Testis (tissue), 2 donors: ENCODE measurements at regions not wholly inside any gene's neighbourhood (a gene's known extent, or its start where the extent isn't known, plus 50 kb on each side); places are given as distances from the start of the nearest gene placed in this dataset.

Experiments used
- DNase-seq: peaks from one replicate; pipeline ENCODE4 v3.0.0-alpha.2; 2019
- H3K27ac ChIP-seq, 2 donors: fragments of 200-600 bp; sonication (generic); one replicate each; pipeline ENCODE4 v1.5.1; 2019
- H3K27me3 ChIP-seq: fragments of 200-600 bp; sonication (generic); one replicate; pipeline ENCODE4 v1.5.1; 2019
- H3K36me3 ChIP-seq: fragments of 200-600 bp; sonication (generic); one replicate; pipeline ENCODE4 v1.5.1; 2017; ENCODE audit warnings: low read depth; ENCODE audit errors: missing control alignments
- H3K4me1 ChIP-seq: fragments of 200-600 bp; sonication (generic); one replicate; pipeline ENCODE4 v1.5.1; 2019
- H3K4me3 ChIP-seq, 2 donors: fragments of 200-600 bp; sonication (generic); one replicate each; pipeline ENCODE4 v1.5.1; 2017 to 2019
- H3K9me3 ChIP-seq: fragments of 200-600 bp; sonication (generic); one replicate; pipeline ENCODE4 v1.5.1; 2017
- POLR2A ChIP-seq: fragments of 450-650 bp; IDR thresholded peaks from one replicate; pipeline ENCODE4 v1.6.1; 2017; ENCODE audit warnings: antibody characterized with exemption, mild to moderate bottlenecking, moderate library complexity
- WGBS, 2 donors: methylation state at CpG; one replicate each; pipeline ENCODE4 v1.1.5; 2018; 5-methylcytosine and 5-hydroxymethylcytosine counted together
- intact Hi-C: fragments of 100-400 bp; cut with DNase I; formaldehyde crosslinking; loops from one replicate; pipeline ENCODE4 v1.15.1; 2023; ENCODE audit warnings: low total_unique reads
- TF ChIP-seq, protein P1 (sequence below), 3 experiments: fragments of 450-650 bp in 2 of 3; fragments of 200-600 bp in 1 of 3; sonication (generic) in 1 of 3; IDR thresholded peaks; one replicate each; pipeline ENCODE4 v1.5.1; 2016 to 2019; ENCODE audit warnings: antibody characterized with exemption in 3 of 3, mild to moderate bottlenecking in 2 of 3, moderate library complexity in 1 of 3

DNA sequence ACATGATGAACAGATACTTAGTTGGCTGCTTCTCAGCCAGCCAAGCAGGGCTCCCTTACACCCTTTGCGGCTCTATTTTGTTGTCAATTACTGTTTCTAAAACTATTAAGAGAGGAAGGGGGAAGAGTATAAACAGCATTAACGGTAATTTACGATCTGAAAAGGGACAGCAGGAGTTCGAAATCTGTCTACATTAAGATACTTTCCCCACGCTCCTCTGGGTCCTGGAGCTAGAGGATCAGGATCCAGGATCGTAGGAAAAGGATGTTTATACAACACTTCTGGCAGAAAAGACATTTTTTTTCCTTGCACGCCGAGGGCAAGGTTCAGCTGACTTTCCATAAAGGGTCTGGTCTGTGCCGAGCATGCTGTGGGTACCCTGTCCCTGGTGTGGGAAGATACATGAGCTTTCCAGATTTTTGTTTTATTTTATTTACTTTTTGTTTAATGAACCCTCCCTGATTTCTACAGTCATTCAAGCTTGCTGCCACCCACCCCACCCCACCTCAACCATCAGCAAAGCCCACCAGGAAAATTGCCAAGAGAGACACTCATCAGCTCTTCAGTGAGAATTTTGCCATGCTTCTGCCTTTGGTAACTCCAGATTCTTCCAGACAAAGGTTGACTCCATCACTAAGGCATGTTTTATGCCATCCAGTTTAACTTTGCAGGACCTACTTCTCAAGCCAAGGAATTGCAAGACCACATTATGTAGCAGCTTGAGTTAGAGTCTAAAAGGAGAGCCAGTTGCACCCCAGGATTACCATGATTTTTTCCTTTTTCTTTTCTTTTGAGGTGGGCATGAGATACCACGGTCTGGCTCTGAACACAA, 188.1 kb downstream of the QDPR start:
- Histone ChIP-seq H3K9me3 (no peaks in the 10 kb centered on the region), H3K36me3 (no peaks in the 10 kb centered on the region), H3K4me3 (peak overlapping the region in 1 of 2 donors; percentile 18), H3K27ac (peak overlapping the region in 1 of 2 donors; percentile 12), H3K27me3 (no peaks in the 10 kb centered on the region), H3K4me1 (peaks cover 8% of the 10 kb centered on the region)
- intact Hi-C loops: no loop called here
- TF ChIP-seq, protein P1, sequence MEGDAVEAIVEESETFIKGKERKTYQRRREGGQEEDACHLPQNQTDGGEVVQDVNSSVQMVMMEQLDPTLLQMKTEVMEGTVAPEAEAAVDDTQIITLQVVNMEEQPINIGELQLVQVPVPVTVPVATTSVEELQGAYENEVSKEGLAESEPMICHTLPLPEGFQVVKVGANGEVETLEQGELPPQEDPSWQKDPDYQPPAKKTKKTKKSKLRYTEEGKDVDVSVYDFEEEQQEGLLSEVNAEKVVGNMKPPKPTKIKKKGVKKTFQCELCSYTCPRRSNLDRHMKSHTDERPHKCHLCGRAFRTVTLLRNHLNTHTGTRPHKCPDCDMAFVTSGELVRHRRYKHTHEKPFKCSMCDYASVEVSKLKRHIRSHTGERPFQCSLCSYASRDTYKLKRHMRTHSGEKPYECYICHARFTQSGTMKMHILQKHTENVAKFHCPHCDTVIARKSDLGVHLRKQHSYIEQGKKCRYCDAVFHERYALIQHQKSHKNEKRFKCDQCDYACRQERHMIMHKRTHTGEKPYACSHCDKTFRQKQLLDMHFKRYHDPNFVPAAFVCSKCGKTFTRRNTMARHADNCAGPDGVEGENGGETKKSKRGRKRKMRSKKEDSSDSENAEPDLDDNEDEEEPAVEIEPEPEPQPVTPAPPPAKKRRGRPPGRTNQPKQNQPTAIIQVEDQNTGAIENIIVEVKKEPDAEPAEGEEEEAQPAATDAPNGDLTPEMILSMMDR (IDR thresholded peaks at IDR 0.05): no peak
- TF ChIP-seq POLR2A: no peak
- no peak for DNase-seq
- 20 to 25% methylated on average over 10 of the region's 10 CpGs for WGBS, 2 donors

DNA sequence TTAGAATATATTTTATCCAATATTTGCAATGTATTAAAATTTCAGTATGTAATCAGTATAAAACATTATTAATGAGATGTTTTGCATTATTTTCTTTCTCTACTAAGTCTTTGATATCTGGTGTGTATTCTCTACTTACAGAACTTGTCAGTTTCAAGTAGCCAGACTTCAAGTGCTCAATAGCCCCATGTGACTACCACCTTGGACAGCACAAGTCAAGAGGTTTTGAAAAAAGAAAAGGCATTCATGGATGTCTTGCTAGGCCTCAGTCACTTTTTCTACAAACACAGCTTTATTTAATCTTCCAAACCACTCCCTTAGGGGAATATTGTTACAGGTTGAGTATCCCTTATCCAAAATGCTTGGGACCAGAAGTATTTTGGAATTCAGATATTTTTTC, 189.4 kb downstream of the QDPR start:
- TF ChIP-seq POLR2A: no peak
- TF ChIP-seq, protein P1 (IDR thresholded peaks at IDR 0.05): no peak
- no peak overlapping the region for H3K27ac ChIP-seq
- DNase-seq: no peak
- H3K4me1 ChIP-seq: peaks cover 8% of the 10 kb centered on the region
- H3K36me3 ChIP-seq: no peaks in the 10 kb centered on the region
- no peaks in the 10 kb centered on the region for H3K27me3 ChIP-seq
- intact Hi-C loops: no loop called here
- no peak overlapping the region for H3K4me3 ChIP-seq
- H3K9me3 ChIP-seq: no peaks in the 10 kb centered on the region

DNA sequence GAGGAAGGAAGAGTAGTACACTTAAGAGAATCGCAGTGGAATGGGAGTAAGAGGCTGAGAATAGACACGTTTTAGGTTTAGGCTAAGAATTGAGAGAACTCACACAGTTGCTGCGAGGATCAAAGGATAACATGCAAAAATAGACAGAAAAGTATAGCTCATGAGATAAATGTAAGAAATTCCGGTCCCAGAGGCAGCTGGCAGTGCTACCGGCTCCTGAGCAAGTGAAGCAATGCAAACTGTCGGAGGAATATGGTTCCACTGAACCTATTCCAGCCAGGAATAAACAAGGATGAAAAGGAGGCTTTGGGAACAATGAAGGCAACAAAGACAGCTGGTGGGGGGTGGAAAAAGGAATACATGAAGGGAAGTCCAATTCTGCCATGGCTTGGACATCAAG, 191.8 kb downstream of the QDPR start:
- no peaks in the 10 kb centered on the region for H3K27me3 ChIP-seq
- intact Hi-C loops: no loop called here
- H3K4me1 ChIP-seq: peaks cover 8% of the 10 kb centered on the region
- DNase-seq: no peak
- 89 to 91% methylated on average over 6 of the region's 6 CpGs for WGBS, 2 donors
- TF ChIP-seq POLR2A: no peak
- TF ChIP-seq, protein P1 (IDR thresholded peaks at IDR 0.05): no peak
- no peak overlapping the region for H3K4me3 ChIP-seq
- no peaks in the 10 kb centered on the region for H3K9me3 ChIP-seq
- H3K36me3 ChIP-seq: no peaks in the 10 kb centered on the region
- no peak overlapping the region for H3K27ac ChIP-seq

DNA sequence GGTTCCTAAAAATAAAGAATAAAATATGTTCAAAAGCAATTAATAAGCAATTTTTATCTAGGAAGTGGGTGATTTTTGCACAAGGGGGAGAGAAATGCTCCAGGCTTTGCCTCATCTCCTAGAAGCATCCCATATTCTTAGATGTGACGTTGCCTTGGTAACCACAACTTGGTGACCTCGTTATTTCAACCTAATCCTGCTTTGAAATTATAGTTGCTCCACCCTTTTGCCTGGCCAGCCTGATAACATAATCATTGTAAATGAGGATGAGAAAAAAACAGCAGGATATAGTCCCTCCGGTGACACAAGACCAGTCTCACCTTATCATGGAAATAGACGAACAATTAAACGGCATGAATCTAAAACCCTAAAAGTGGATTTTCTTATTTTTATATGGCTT, 194.4 kb downstream of the QDPR start:
- Histone ChIP-seq H3K9me3 (no peaks in the 10 kb centered on the region), H3K27ac (no peak overlapping the region), H3K27me3 (no peaks in the 10 kb centered on the region), H3K4me1 (no peaks in the 10 kb centered on the region), H3K36me3 (no peaks in the 10 kb centered on the region), H3K4me3 (no peak overlapping the region)
- no peak for DNase-seq
- intact Hi-C loops: no loop called here
- WGBS, 2 donors: 77 to 80% methylated on average over 5 of the region's 5 CpGs
- TF ChIP-seq, protein P1 (IDR thresholded peaks at IDR 0.05): no peak
- no peak for TF ChIP-seq POLR2A

DNA sequence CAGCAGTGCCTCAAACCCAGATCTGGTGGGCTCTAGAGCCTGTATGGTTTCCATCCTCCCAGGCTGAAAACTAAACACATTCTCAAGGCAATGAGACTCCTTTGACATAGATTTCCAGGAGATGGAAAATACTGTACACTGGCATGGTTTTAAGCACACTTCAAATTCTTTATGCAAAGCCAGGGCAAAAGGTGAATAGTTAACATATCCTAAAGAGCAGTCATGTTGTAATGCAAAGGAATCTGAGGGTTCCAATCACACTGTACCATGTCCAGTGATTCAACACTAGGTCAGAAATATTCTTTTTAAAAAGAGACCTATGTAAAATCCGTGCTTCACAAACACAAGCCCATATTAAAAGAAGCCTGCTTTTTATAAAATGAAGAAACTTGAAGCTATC, 195.3 kb downstream of the QDPR start:
- TF ChIP-seq, protein P1 (IDR thresholded peaks at IDR 0.05): no peak
- TF ChIP-seq POLR2A: no peak
- 95% methylated on average over 1 of the region's 1 CpG for WGBS, 2 donors
- no peak overlapping the region for H3K4me3 ChIP-seq

More for the DNA sequence above, 195.3 kb downstream of the QDPR start:
- no peaks in the 10 kb centered on the region for H3K36me3 ChIP-seq
- H3K27ac ChIP-seq: no peak overlapping the region
- H3K4me1 ChIP-seq: no peaks in the 10 kb centered on the region
- H3K27me3 ChIP-seq: no peaks in the 10 kb centered on the region
- no peak for DNase-seq
- no peaks in the 10 kb centered on the region for H3K9me3 ChIP-seq
- intact Hi-C loops: no loop called here
